HG03135 (cell line): ENCODE measurements at regions not wholly inside any gene's neighbourhood (a gene's known extent, or its start where the extent isn't known, plus 50 kb on each side); places are given as distances from the start of the nearest gene placed in this dataset.

Experiments
- ATAC-seq: cut with Tn5 transposase; IDR thresholded peaks from one replicate; pipeline ENCODE4 v1.9.1; 2021; ENCODE audit warnings: mild to moderate bottlenecking, moderate library complexity; ENCODE audit not compliant: unreplicated experiment

GRCh38 chr9:87437966-87438365 lies 59.7 kb upstream of the DAPK1 start:
- no peak for ATAC-seq

- ATAC-seq, result no peak
Measured at GRCh38 chr9:87441251-87441650, 56.4 kb upstream of the DAPK1 start.

DNA sequence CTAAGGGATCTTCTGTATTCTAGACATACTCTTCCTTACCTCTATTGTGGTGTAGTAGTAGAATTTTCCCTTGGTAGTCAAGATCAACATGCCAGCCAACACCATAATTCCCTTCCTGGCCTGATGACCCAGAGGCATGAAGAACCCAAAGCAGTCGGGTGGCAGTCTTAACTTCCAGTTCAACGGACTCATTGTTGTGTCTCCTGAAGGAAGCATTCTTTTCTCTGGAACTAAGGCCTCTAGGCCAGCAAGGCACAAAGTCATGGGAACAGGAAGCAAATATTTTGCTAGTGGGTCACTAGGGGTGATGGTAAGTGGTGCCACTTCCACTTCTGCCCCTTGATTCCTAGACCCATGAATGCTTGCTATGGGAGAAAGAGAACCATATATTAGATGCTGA lies 55.2 kb upstream of the DAPK1 start:
- no peak for ATAC-seq

DNA sequence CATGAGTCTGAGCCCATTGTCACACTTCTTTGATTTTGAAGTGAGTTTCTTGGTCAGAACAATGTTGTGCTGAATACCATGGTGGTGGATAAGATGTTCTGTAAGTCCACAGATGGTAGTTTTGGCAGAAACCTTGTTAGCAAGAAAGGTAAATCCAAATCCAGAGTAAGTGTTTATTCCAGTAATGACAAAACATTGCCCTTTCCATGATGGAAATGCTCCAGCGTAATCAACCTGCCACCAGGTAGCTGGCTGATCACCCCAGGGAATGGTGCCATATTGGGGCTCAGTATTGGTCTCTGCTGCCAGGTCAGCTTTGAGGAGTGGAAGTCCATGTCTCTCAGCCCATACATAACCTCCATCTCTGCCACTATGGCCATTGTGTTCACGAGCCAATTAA lies 54.7 kb upstream of the DAPK1 start:
- ATAC-seq, result no peak

GRCh38 chr9:87443461-87443860 lies 54.2 kb upstream of the DAPK1 start:
- ATAC-seq, result no peak

DNA sequence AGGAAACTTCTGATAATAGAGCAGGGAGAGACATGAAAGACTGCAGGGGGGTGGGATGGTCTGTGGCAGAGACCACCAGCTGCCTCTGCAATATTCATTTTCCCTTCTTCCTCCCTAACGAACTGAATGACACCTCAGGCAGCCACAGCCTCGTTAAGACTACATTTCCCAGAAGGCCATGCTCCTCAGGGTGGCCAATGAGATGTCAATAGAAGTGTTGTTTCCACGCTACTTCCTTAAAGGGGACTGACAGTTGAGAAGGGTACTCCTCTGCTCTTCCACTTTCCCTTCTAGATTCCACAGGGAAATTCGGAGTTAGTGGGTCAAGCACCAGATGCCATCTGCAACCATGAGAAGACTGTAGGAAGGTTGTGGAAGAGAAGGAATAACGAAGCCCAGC lies 52.0 kb upstream of the DAPK1 start:
- ATAC-seq, result peak; percentile 62

DNA sequence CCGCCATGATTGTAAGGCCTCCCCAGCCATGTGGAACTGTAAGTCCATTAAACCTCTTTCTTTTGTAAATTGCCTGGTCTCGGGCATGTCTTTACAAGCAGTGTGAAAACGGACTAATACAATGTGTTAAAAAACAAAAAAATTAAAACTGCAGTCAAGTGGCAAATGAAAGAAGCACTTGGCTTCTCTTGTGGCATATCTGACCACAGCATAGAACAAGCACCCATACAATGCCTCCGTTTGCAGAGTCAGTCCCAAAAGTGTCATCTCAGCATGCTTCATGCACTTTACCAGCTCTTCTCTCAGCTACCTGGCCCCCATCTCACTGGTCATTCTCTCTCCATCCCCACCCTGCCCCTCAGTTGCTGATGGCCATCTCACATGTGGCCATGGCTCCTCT lies 51.1 kb upstream of the DAPK1 start:
- no peak for ATAC-seq

- no peak for ATAC-seq
Measured at GRCh38 chr9:87447547-87448432, 49.9 kb upstream of the DAPK1 start.
